ENCODE measurements at regions not wholly inside any gene's neighbourhood (a gene's known extent, or its start where the extent isn't known, plus 50 kb on each side); places are given as distances from the start of the nearest gene placed in this dataset.

DNA sequence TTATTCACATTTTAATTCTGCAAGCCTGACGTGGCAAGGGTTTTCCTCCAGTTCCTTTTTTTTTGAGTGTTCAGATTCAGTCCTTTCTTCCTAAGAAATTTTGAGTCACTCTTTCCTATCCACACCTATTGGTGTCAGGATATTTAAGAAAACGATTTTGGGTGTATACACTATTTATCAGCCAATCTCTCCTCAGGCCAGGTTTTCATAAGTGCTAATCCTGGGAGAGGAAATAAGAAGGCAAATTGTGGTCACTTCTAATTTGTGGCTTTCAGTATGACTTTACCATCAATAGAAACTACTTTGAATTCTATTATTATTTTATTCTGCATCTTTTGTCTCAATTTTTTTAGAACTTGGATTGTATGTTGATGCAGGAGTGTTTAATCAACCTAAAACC is 174.4 kb downstream of the DSEL start:
- TF ChIP-seq POLR2A (IDR thresholded peaks at IDR 0.05), result no peak
- TF ChIP-seq, protein P1, sequence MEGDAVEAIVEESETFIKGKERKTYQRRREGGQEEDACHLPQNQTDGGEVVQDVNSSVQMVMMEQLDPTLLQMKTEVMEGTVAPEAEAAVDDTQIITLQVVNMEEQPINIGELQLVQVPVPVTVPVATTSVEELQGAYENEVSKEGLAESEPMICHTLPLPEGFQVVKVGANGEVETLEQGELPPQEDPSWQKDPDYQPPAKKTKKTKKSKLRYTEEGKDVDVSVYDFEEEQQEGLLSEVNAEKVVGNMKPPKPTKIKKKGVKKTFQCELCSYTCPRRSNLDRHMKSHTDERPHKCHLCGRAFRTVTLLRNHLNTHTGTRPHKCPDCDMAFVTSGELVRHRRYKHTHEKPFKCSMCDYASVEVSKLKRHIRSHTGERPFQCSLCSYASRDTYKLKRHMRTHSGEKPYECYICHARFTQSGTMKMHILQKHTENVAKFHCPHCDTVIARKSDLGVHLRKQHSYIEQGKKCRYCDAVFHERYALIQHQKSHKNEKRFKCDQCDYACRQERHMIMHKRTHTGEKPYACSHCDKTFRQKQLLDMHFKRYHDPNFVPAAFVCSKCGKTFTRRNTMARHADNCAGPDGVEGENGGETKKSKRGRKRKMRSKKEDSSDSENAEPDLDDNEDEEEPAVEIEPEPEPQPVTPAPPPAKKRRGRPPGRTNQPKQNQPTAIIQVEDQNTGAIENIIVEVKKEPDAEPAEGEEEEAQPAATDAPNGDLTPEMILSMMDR (IDR thresholded peaks at IDR 0.05), result no peak

Data from lower leg skin (tissue), 3 donors.